GM21786 (cell line): ENCODE measurements at regions not wholly inside any gene's neighbourhood (a gene's known extent, or its start where the extent isn't known, plus 50 kb on each side); places are given as distances from the start of the nearest gene placed in this dataset.
"Not testable (repeated sequence)": the region's sequence is repeated elsewhere in the genome, so short reads cannot be mapped to it uniquely, and the experiment has no call there.

Experiments used
- ATAC-seq: cut with Tn5 transposase; IDR thresholded peaks from one replicate; pipeline ENCODE4 v1.9.1; 2021; ENCODE audit not compliant: unreplicated experiment

- no peak for ATAC-seq
Observed at GRCh38 chr17:73914536-73915274, 270.5 kb upstream of the SDK2 start.

GRCh38 chr17:73919033-73919432 lies 274.8 kb upstream of the SDK2 start:
- not testable (repeated sequence) for ATAC-seq

- no peak for ATAC-seq
Observed at GRCh38 chr17:73921306-73921705, 277.1 kb upstream of the SDK2 start.

GRCh38 chr17:73924114-73924908 lies 279.2 kb upstream of the RPL38 start:
- no peak for ATAC-seq

GRCh38 chr17:73924909-73925186 lies 278.6 kb upstream of the RPL38 start:
- ATAC-seq: no peak

GRCh38 chr17:73929860-73930430 lies 273.5 kb upstream of the RPL38 start:
- ATAC-seq: no peak

- no peak for ATAC-seq
Observed at GRCh38 chr17:73932216-73932749, 271.2 kb upstream of the RPL38 start.

- ATAC-seq: no peak
Observed at GRCh38 chr17:73933164-73933766, 270.2 kb upstream of the RPL38 start.

- ATAC-seq: no peak
Observed at GRCh38 chr17:73933871-73934270, 269.6 kb upstream of the RPL38 start.

- ATAC-seq: no peak
Observed at GRCh38 chr17:73934696-73935095, 268.8 kb upstream of the RPL38 start.

- no peak for ATAC-seq
Observed at GRCh38 chr17:73936908-73937627, 266.4 kb upstream of the RPL38 start.

GRCh38 chr17:73938706-73939105 lies 264.8 kb upstream of the RPL38 start:
- ATAC-seq: no peak

- no peak for ATAC-seq
Observed at GRCh38 chr17:73939806-73940205, 263.7 kb upstream of the RPL38 start.

GRCh38 chr17:73940511-73940910 lies 263.0 kb upstream of the RPL38 start:
- no peak for ATAC-seq

GRCh38 chr17:73941919-73942530 lies 261.5 kb upstream of the RPL38 start:
- no peak for ATAC-seq

- ATAC-seq: no peak
Observed at GRCh38 chr17:73942703-73943415, 260.6 kb upstream of the RPL38 start.

GRCh38 chr17:73943416-73944110 lies 259.9 kb upstream of the RPL38 start:
- no peak for ATAC-seq

- no peak for ATAC-seq
Observed at GRCh38 chr17:73944366-73944765, 259.1 kb upstream of the RPL38 start.

- ATAC-seq: no peak
Observed at GRCh38 chr17:73947281-73947965, 256.1 kb upstream of the RPL38 start.
